Esophagus muscularis mucosa (tissue), 4 donors: ENCODE measurements at regions not wholly inside any gene's neighbourhood (a gene's known extent, or its start where the extent isn't known, plus 50 kb on each side); places are given as distances from the start of the nearest gene placed in this dataset.
A peak's percentile ranks its signal among the peaks of the same experiment; 100 is the strongest.

Experiments used
- DNase-seq: peaks from one replicate; pipeline ENCODE4 v3.0.0-alpha.2; 2017; ENCODE audit errors: extremely low spot score
- H3K27ac ChIP-seq, 4 donors: fragments of 200-600 bp; sonication (generic); replicated peaks in 1 of 4; 1 replicate in 3 of 4; 2 replicates in 1 of 4; pipeline ENCODE4 v1.5.1; 2016 to 2019; ENCODE audit warnings: mild to moderate bottlenecking in 1 of 4
- H3K27me3 ChIP-seq, 4 donors: fragments of 200-600 bp; sonication (generic); one replicate each; pipeline versions ENCODE4 v1.5.1 to v1.6.0; 2016 to 2019
- H3K36me3 ChIP-seq, 4 donors: fragments of 200-600 bp; sonication (generic); one replicate each; pipeline ENCODE4 v1.5.1; 2016 to 2019
- H3K4me1 ChIP-seq, 4 donors: fragments of 200-600 bp; sonication (generic); one replicate each; pipeline ENCODE4 v1.5.1; 2016 to 2019
- H3K4me3 ChIP-seq, 4 donors: fragments of 200-600 bp; sonication (generic); 1 replicate in 2 of 4; 2 replicates in 2 of 4; pipeline ENCODE4 v1.5.1; 2016 to 2019; ENCODE audit warnings: mild to moderate bottlenecking in 4 of 4, moderate library complexity in 1 of 4
- H3K9me3 ChIP-seq, 4 donors: fragments of 200-600 bp; sonication (generic); 1 replicate in 3 of 4; 2 replicates in 1 of 4; pipeline ENCODE4 v1.5.1; 2016 to 2019
- EP300 ChIP-seq: sonication (generic); formaldehyde crosslinking; IDR thresholded peaks from one replicate; pipeline ENCODE4 v1.6.1; 2017; ENCODE audit warnings: antibody characterized with exemption
- POLR2A ChIP-seq: fragments of 450-650 bp; IDR thresholded peaks from one replicate; pipeline ENCODE4 v1.6.1; 2017; ENCODE audit warnings: antibody characterized with exemption, moderate library complexity, mild to moderate bottlenecking, low read depth
- POLR2AphosphoS5 ChIP-seq, 2 donors: sonication (generic); formaldehyde crosslinking; IDR thresholded peaks; one replicate each; pipeline ENCODE4 v1.6.1; 2017; ENCODE audit warnings: antibody characterized with exemption in 2 of 2
- WGBS: methylation state at CpG from one replicate; pipeline ENCODE4 v1.1.5; 2018; 5-methylcytosine and 5-hydroxymethylcytosine counted together
- intact Hi-C: fragments of 100-400 bp; cut with DNase I; formaldehyde crosslinking; loops from one replicate; pipeline ENCODE4 v1.15.1; 2023
- TF ChIP-seq, protein P1 (sequence below), 3 experiments: fragments of 200-600 bp in 2 of 3; fragments of 450-650 bp in 1 of 3; sonication (generic) in 2 of 3; IDR thresholded peaks; one replicate each; pipeline ENCODE4 v1.5.1; 2017 to 2019; ENCODE audit warnings: antibody characterized with exemption in 3 of 3, mild to moderate bottlenecking in 2 of 3, moderate library complexity in 1 of 3

DNA sequence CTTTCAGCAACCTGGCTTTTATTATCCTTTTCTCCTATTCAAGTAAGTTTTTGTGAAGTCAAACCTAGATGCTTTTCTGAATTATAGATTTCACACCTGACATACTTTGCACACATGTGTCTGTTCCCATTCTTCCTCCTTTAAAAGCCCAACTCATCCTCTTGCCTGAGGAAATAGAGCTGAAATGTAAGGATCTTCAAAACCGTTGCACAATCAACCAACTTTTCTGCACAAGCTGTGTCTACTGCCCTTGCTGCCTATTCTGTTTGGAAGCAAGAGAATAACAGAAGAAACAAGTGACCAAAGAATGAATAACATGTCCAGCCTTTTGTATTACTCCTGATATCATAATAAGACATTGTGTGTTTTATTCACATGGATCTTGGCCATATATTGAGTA is 95.1 kb upstream of the ITGA1 start:
- H3K4me3 ChIP-seq = no peak overlapping the region
- intact Hi-C loops = loop anchor here (5.0 kb wide), 1 partner anchor 230 kb away; no protein-coding TSS in a partner anchor
- peaks cover 10 to 71% (median 61%) of the 10 kb centered on the region in 4 donors for H3K4me1 ChIP-seq
- H3K9me3 ChIP-seq = no peaks in the 10 kb centered on the region
- H3K36me3 ChIP-seq = no peaks in the 10 kb centered on the region
- H3K27me3 ChIP-seq = no peaks in the 10 kb centered on the region
- DNase-seq = no peak
- TF ChIP-seq POLR2A (no peak), POLR2AphosphoS5 (IDR thresholded peaks at IDR 0.05) (no peak), EP300 (no peak)
- TF ChIP-seq, protein P1, sequence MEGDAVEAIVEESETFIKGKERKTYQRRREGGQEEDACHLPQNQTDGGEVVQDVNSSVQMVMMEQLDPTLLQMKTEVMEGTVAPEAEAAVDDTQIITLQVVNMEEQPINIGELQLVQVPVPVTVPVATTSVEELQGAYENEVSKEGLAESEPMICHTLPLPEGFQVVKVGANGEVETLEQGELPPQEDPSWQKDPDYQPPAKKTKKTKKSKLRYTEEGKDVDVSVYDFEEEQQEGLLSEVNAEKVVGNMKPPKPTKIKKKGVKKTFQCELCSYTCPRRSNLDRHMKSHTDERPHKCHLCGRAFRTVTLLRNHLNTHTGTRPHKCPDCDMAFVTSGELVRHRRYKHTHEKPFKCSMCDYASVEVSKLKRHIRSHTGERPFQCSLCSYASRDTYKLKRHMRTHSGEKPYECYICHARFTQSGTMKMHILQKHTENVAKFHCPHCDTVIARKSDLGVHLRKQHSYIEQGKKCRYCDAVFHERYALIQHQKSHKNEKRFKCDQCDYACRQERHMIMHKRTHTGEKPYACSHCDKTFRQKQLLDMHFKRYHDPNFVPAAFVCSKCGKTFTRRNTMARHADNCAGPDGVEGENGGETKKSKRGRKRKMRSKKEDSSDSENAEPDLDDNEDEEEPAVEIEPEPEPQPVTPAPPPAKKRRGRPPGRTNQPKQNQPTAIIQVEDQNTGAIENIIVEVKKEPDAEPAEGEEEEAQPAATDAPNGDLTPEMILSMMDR (IDR thresholded peaks at IDR 0.05) = no peak
- 25% methylated on average over 1 of the region's 1 CpG for WGBS
- no peak overlapping the region for H3K27ac ChIP-seq

DNA sequence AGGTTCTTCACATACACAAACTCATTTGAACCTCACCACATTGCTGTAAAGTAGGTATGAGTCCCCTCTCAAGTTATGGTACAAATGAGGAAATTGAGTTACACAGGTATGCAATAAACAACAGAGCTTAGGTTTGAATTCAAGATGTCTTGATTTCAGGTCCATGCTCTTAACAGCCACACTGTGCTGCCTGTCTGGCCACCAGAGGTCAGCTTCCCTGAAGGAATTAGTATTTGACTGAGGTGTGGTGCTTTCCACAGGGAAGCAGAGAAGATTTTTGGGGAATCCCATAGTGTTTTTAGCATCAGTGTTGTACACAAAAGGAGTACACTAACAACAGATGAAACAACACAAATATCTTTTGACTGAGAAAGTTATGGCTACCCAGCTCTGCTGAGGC is 94.4 kb upstream of the ITGA1 start:
- Histone ChIP-seq H3K4me3 (no peak overlapping the region), H3K27me3 (no peaks in the 10 kb centered on the region), H3K27ac (no peak overlapping the region), H3K36me3 (no peaks in the 10 kb centered on the region), H3K9me3 (no peaks in the 10 kb centered on the region), H3K4me1 (peaks cover 10 to 71% (median 61%) of the 10 kb centered on the region in 4 donors)
- TF ChIP-seq EP300 = no peak
- TF ChIP-seq, protein P1 (IDR thresholded peaks at IDR 0.05) = peak; percentile 58 to 76 (median 59)
- no peak for DNase-seq
- intact Hi-C loops = loop anchor here (5.0 kb wide), 1 partner anchor 229 kb away; no protein-coding TSS in a partner anchor

- H3K27me3 ChIP-seq = no peaks in the 10 kb centered on the region
- no peak overlapping the region for H3K4me3 ChIP-seq
- H3K27ac ChIP-seq = peak overlapping the region in 2 of 4 donors; percentile 7 to 13
- DNase-seq = no peak
- H3K36me3 ChIP-seq = no peaks in the 10 kb centered on the region
- intact Hi-C loops = loop anchor here (5.0 kb wide), 1 partner anchor 228 kb away; no protein-coding TSS in a partner anchor
- 93% methylated on average over 1 of the region's 1 CpG for WGBS
- no peaks in the 10 kb centered on the region for H3K9me3 ChIP-seq
- TF ChIP-seq, protein P1 (IDR thresholded peaks at IDR 0.05) = no peak
- TF ChIP-seq POLR2A (no peak), POLR2AphosphoS5 (IDR thresholded peaks at IDR 0.05) (no peak), EP300 (no peak)
- H3K4me1 ChIP-seq = peaks cover 10 to 71% (median 61%) of the 10 kb centered on the region in 4 donors
Observed at GRCh38 chr5:52693836-52694235, 93.9 kb upstream of the ITGA1 start.

DNA sequence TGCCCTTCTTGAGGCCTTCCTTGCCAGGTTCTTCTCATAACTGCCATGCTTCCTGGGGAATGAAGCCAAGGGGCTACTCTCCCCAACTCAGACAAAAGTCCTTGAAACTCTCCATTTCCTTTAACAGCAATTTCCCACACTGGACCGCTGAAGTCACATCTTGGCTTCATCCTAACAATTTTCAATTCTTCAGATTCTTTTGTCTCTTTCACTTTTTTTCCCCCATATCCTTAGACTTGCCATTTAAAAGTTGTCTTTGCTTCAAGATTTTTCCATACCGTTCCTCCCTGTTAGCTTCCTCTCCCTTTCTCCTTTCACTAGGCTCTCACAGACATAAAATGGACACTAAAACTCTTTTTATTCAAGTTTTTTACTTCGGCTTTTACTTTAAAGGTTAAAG is 93.1 kb upstream of the ITGA1 start:
- Histone ChIP-seq H3K4me3 (no peak overlapping the region), H3K9me3 (no peaks in the 10 kb centered on the region), H3K27ac (peak overlapping the region in 2 of 4 donors; percentile 7 to 25), H3K27me3 (no peaks in the 10 kb centered on the region), H3K36me3 (no peaks in the 10 kb centered on the region), H3K4me1 (peaks cover 10 to 69% (median 61%) of the 10 kb centered on the region in 4 donors)
- TF ChIP-seq POLR2AphosphoS5 (IDR thresholded peaks at IDR 0.05) (no peak), EP300 (no peak), POLR2A (no peak)
- TF ChIP-seq, protein P1 (IDR thresholded peaks at IDR 0.05) = no peak
- intact Hi-C loops = loop anchor here (5.0 kb wide), 1 partner anchor 228 kb away; no protein-coding TSS in a partner anchor
- 74% methylated on average over 3 of the region's 3 CpGs for WGBS
- DNase-seq = no peak

DNA sequence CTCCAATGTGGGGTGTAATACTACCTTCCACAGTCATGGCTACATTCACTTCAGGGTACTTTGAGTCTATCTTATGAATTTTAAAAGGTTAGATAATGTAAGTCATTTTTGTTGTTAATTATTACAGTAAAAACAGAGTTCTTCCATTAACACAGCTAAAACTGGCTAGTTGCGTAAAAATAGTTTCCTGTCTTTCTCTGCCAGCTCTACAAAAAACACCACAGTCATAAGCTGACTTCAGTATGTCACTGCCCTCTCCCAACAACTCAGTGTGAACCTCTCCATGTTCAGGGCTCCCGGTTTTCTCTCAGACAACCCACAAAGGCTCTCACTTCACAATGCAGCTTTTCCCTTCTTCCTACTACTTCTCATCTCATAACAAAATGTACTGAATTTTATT is 84.8 kb upstream of the ITGA1 start:
- peaks cover 0 to 5% (median 0%) of the 10 kb centered on the region in 4 donors for H3K4me1 ChIP-seq
- DNase-seq = no peak
- WGBS = 67% methylated on average over 2 of the region's 2 CpGs
- TF ChIP-seq POLR2A (no peak), POLR2AphosphoS5 (IDR thresholded peaks at IDR 0.05) (no peak), EP300 (no peak)
- TF ChIP-seq, protein P1 (IDR thresholded peaks at IDR 0.05) = no peak
- no peaks in the 10 kb centered on the region for H3K9me3 ChIP-seq
- H3K27ac ChIP-seq = no peak overlapping the region
- no peak overlapping the region for H3K4me3 ChIP-seq
- H3K27me3 ChIP-seq = no peaks in the 10 kb centered on the region
- intact Hi-C loops = no loop called here
- H3K36me3 ChIP-seq = no peaks in the 10 kb centered on the region
